ENCODE measurements at regions not wholly inside any gene's neighbourhood (a gene's known extent, or its start where the extent isn't known, plus 50 kb on each side); places are given as distances from the start of the nearest gene placed in this dataset.

DNA sequence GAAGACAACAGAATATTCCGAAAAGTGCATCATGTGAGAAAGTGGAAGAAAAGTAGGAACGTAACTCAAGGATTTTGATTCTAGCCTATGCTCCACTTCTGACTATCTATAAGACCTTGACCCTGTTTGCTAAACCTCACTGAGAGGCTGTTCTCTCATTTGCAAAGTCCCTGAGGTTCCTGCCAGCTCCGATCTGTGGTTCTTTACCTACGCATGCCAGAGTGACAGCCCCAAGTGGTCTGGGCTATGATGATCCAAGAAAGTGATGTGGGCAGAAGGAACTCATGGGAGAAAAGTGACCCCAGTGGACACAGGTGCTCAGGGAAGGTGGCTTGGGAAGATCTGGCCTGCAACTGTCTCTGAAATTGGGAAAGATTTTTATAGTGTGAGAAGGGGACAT, 301.1 kb upstream of the CDH11 start:
- DNase-seq (ENCODE audit: low spot score): no peak
- Mint-ChIP-seq H3K4me3 (ENCODE audit: unreplicated experiment) (no peak overlapping the region), H3K27me3 (ENCODE audit: low read depth) (no peaks in the 10 kb centered on the region), H3K36me3 (ENCODE audit: low read depth) (peaks cover 5% of the 10 kb centered on the region), H3K4me1 (ENCODE audit: low read depth) (no peaks in the 10 kb centered on the region), H3K27ac (ENCODE audit: unreplicated experiment) (no peak overlapping the region), H3K9me3 (ENCODE audit: low read depth) (peaks cover 8% of the 10 kb centered on the region)
- TF ChIP-seq, protein P1, sequence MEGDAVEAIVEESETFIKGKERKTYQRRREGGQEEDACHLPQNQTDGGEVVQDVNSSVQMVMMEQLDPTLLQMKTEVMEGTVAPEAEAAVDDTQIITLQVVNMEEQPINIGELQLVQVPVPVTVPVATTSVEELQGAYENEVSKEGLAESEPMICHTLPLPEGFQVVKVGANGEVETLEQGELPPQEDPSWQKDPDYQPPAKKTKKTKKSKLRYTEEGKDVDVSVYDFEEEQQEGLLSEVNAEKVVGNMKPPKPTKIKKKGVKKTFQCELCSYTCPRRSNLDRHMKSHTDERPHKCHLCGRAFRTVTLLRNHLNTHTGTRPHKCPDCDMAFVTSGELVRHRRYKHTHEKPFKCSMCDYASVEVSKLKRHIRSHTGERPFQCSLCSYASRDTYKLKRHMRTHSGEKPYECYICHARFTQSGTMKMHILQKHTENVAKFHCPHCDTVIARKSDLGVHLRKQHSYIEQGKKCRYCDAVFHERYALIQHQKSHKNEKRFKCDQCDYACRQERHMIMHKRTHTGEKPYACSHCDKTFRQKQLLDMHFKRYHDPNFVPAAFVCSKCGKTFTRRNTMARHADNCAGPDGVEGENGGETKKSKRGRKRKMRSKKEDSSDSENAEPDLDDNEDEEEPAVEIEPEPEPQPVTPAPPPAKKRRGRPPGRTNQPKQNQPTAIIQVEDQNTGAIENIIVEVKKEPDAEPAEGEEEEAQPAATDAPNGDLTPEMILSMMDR (IDR thresholded peaks at IDR 0.05): no peak

DNA sequence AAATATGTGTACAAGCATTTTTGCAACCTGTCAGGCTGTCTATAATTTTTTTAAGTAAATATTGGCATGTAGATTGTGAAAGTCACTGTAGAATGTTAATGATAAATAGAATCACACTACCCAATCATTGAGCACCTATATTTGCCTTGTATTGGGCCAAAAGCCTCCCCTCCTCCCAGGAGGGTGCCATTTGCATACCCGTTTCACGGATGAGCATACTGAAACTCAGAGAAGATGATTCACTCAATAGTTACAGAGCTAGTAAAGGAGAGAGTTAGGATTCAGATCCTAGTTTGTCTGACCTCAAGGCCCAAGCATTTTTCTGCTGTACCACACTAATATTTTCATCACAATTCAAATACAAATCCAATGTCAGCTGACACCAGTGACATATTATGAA, 299.7 kb upstream of the CDH11 start:
- Mint-ChIP-seq H3K27me3 (ENCODE audit: low read depth) (no peaks in the 10 kb centered on the region), H3K9me3 (ENCODE audit: low read depth) (peaks cover 8% of the 10 kb centered on the region), H3K4me1 (ENCODE audit: low read depth) (no peaks in the 10 kb centered on the region), H3K4me3 (ENCODE audit: unreplicated experiment) (no peak overlapping the region), H3K27ac (ENCODE audit: unreplicated experiment) (no peak overlapping the region), H3K36me3 (ENCODE audit: low read depth) (peaks cover 5% of the 10 kb centered on the region)
- DNase-seq (ENCODE audit: low spot score): no peak
- TF ChIP-seq, protein P1 (IDR thresholded peaks at IDR 0.05): no peak

DNA sequence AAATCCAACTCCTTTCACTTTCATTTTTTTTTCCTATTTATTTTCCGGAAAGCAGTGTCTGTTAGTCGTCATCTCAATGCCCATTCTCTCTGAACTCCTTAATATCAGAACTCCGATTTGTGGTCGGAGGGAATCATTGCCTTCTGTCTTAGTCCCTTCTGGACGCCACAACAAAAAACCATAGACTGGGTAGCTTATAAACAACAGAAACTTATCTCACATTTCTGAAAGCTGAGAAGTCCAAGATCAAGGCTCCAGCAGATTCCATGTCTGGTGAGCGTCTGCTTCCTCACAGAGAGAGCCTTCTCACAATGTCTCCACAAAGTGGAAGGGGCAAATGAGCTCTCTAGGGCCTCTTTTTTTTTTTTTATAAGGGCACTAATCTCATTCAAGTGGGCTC, 296.6 kb upstream of the CDH11 start:
- H3K27ac Mint-ChIP-seq (ENCODE audit: unreplicated experiment): no peak overlapping the region
- no peaks in the 10 kb centered on the region for H3K27me3 Mint-ChIP-seq (ENCODE audit: low read depth)
- H3K9me3 Mint-ChIP-seq (ENCODE audit: low read depth): peaks cover 8% of the 10 kb centered on the region
- peaks cover 15% of the 10 kb centered on the region for H3K4me1 Mint-ChIP-seq (ENCODE audit: low read depth)
- TF ChIP-seq, protein P1 (IDR thresholded peaks at IDR 0.05): no peak
- no peak overlapping the region for H3K4me3 Mint-ChIP-seq (ENCODE audit: unreplicated experiment)
- H3K36me3 Mint-ChIP-seq (ENCODE audit: low read depth): peaks cover 5% of the 10 kb centered on the region
- DNase-seq (ENCODE audit: low spot score): no peak

DNA sequence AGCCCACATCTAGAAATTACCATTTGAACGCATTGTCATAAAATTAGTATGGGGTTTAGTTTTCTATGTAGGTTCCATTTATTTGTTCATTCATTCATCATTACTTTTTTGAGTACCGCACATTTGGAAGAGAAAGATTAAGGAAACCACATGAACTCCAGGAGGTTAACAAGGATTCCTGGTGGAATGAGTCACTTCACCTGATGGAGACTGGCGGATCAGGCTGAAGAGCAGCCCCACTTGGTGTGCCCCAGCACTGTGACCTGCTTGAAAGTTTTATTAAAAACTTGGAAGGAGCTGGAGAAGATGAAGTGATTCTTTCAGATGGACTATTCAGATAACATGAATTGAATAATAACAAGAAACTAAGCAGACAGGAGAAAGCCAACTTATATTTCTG, 293.6 kb upstream of the CDH11 start:
- Mint-ChIP-seq H3K4me1 (ENCODE audit: low read depth) (peaks cover 15% of the 10 kb centered on the region), H3K4me3 (ENCODE audit: unreplicated experiment) (no peak overlapping the region), H3K9me3 (ENCODE audit: low read depth) (peaks cover 8% of the 10 kb centered on the region), H3K27me3 (ENCODE audit: low read depth) (no peaks in the 10 kb centered on the region), H3K36me3 (ENCODE audit: low read depth) (peaks cover 5% of the 10 kb centered on the region), H3K27ac (ENCODE audit: unreplicated experiment) (no peak overlapping the region)
- DNase-seq (ENCODE audit: low spot score): no peak
- TF ChIP-seq, protein P1 (IDR thresholded peaks at IDR 0.05): no peak

DNA sequence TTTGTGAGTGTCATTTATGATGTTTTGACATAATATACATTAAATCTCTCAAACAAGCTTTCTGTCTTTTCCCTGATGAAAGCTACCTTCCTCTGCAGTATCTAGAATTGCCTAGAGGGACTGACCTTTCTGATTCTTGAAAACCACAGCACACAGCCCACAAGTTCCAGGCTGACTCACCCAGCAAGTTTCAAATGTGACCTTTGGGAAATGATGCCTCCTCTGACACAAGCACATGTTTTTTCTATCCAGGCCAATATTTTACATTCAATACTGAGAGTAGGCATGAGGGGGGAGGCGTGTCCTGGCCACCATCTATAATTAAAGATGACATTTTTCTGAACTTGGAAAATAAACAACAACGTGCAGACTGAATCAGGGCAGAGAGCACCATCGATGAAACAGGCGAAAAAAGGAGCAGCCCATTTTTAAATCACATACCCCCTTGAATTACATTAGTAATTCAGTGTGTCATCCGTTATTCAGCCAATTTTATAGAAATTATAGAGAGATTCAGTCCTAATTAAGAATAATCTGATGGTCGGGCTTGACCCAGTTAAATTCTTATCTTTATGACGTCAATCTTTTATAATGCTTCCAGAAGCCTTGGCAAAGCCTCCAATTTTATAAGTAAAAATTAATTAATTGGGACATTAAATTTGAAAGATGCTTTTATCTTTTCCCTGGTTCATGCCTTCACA, 292.6 kb upstream of the CDH11 start:
- Mint-ChIP-seq H3K4me1 (ENCODE audit: low read depth) (peaks cover 21% of the 10 kb centered on the region), H3K27ac (ENCODE audit: unreplicated experiment) (no peak overlapping the region)
- TF ChIP-seq, protein P1 (IDR thresholded peaks at IDR 0.05): no peak

More for the DNA sequence above, 292.6 kb upstream of the CDH11 start:
- no peak for DNase-seq (ENCODE audit: low spot score)
- Mint-ChIP-seq H3K9me3 (ENCODE audit: low read depth) (peaks cover 6% of the 10 kb centered on the region), H3K27me3 (ENCODE audit: low read depth) (no peaks in the 10 kb centered on the region), H3K4me3 (ENCODE audit: unreplicated experiment) (no peak overlapping the region), H3K36me3 (ENCODE audit: low read depth) (peaks cover 5% of the 10 kb centered on the region)
